ENCODE measurements at regions not wholly inside any gene's neighbourhood (a gene's known extent, or its start where the extent isn't known, plus 50 kb on each side); places are given as distances from the start of the nearest gene placed in this dataset.

DNA sequence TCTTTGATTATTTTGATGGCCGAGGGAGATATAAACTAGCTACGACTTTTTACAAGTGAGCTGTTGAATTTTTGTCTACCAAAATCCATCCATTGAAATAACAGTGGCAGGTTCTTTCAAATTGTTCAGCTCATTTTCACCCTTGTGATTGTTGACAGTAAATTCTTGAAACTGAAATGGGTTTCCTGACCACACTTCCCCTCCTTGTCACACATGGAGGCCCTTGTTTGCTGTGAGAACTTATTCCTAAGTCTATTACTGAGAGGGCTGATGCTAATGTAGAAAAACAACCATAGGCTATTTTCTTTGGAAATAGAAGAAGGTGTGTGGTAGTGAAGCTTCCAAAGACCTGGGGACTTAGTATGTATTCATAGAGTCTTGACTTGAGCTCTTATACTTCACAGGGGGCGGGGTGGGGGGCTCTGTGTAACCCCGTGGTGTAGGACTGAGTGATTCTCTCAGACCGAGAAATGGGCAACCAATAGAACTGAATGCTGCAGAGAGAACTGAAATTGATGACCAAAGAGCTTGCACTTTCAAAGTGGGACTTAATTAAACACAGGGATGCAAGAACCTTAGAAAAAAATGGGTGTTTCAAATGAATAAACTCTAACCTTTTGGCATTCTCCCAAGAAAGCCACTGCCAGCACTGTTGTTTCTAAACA is 718.9 kb downstream of the CCSER2 start:
- no peak for TF ChIP-seq ZNF384 (IDR thresholded peaks at IDR 0.05; ENCODE audit: low read depth, low read length)
- TF ChIP-seq, protein P1, sequence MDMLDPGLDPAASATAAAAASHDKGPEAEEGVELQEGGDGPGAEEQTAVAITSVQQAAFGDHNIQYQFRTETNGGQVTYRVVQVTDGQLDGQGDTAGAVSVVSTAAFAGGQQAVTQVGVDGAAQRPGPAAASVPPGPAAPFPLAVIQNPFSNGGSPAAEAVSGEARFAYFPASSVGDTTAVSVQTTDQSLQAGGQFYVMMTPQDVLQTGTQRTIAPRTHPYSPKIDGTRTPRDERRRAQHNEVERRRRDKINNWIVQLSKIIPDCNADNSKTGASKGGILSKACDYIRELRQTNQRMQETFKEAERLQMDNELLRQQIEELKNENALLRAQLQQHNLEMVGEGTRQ (CRISPR knock-in tag; IDR thresholded peaks at IDR 0.05) = no peak
- no peak for TF ChIP-seq MEF2D (tag; conservative IDR thresholded peaks at IDR 0.05; ENCODE audit: low read depth)
- no peak for TF ChIP-seq ZNF165 (CRISPR knock-in tag; IDR thresholded peaks at IDR 0.05; ENCODE audit: borderline replicate concordance)
- TF ChIP-seq MAFK (IDR thresholded peaks at IDR 0.05; ENCODE audit: low read length) = no peak
- TF ChIP-seq, protein P2, sequence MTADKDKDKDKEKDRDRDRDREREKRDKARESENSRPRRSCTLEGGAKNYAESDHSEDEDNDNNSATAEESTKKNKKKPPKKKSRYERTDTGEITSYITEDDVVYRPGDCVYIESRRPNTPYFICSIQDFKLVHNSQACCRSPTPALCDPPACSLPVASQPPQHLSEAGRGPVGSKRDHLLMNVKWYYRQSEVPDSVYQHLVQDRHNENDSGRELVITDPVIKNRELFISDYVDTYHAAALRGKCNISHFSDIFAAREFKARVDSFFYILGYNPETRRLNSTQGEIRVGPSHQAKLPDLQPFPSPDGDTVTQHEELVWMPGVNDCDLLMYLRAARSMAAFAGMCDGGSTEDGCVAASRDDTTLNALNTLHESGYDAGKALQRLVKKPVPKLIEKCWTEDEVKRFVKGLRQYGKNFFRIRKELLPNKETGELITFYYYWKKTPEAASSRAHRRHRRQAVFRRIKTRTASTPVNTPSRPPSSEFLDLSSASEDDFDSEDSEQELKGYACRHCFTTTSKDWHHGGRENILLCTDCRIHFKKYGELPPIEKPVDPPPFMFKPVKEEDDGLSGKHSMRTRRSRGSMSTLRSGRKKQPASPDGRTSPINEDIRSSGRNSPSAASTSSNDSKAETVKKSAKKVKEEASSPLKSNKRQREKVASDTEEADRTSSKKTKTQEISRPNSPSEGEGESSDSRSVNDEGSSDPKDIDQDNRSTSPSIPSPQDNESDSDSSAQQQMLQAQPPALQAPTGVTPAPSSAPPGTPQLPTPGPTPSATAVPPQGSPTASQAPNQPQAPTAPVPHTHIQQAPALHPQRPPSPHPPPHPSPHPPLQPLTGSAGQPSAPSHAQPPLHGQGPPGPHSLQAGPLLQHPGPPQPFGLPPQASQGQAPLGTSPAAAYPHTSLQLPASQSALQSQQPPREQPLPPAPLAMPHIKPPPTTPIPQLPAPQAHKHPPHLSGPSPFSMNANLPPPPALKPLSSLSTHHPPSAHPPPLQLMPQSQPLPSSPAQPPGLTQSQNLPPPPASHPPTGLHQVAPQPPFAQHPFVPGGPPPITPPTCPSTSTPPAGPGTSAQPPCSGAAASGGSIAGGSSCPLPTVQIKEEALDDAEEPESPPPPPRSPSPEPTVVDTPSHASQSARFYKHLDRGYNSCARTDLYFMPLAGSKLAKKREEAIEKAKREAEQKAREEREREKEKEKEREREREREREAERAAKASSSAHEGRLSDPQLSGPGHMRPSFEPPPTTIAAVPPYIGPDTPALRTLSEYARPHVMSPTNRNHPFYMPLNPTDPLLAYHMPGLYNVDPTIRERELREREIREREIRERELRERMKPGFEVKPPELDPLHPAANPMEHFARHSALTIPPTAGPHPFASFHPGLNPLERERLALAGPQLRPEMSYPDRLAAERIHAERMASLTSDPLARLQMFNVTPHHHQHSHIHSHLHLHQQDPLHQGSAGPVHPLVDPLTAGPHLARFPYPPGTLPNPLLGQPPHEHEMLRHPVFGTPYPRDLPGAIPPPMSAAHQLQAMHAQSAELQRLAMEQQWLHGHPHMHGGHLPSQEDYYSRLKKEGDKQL (CRISPR knock-in tag; IDR thresholded peaks at IDR 0.05; ENCODE audit: borderline replicate concordance) = no peak

Measured in K562 (cell line).